IMR-90 (cell line): ENCODE measurements at regions not wholly inside any gene's neighbourhood (a gene's known extent, or its start where the extent isn't known, plus 50 kb on each side); places are given as distances from the start of the nearest gene placed in this dataset.

Experiments used
- ATAC-seq: fragments of 200-7000 bp; cut with Tn5 transposase; 2 replicates; pipeline ENCODE4 v1.9.1; 2020; ENCODE audit warnings: low read depth, mild to moderate bottlenecking, moderate library complexity
- BruUV-seq: library from RNA; stranded (reverse); fragments of 400-500 nt; replicated peaks from 2 replicates; lab custom pipeline; 2021; lab: Mats Ljungman, UMichigan
- CTCF ChIA-PET: fragments of 300-600 bp; formaldehyde crosslinking; extraction: SDS; loops from one replicate; lab custom pipeline; 2021; ENCODE audit warnings: antibody characterized with exemption; lab: Yijun Ruan, JAX
- POLR2A ChIA-PET: fragments of 300-600 bp; sonication (Branson Sonifier 250); formaldehyde crosslinking; loops from one replicate; lab custom pipeline; 2022; ENCODE audit warnings: antibody characterized with exemption; ENCODE audit not compliant: unreplicated experiment; lab: Charles Lee
- DNase-seq: peaks from one replicate; pipeline ENCODE4 v3.0.0; 2013
- H2AFZ ChIP-seq: replicated peaks from 2 replicates; pipeline ENCODE3; 2013; ENCODE audit warnings: low read length, mild to moderate bottlenecking; ENCODE audit not compliant: poor library complexity
- H2AK5ac ChIP-seq: 2 replicates; pipeline ENCODE4 v1.6.1; 2013; ENCODE audit warnings: low read depth, low read length, inconsistent platforms
- H2AK9ac ChIP-seq: replicated peaks from 2 replicates; pipeline ENCODE3; 2013; ENCODE audit warnings: mild to moderate bottlenecking, low read depth, low read length, moderate library complexity; ENCODE audit not compliant: poor library complexity
- H2BK120ac ChIP-seq: 2 replicates; pipeline ENCODE4 v1.6.1; 2013; ENCODE audit warnings: low read depth, low read length, inconsistent platforms
- H2BK15ac ChIP-seq: 3 replicates; pipeline ENCODE4 v1.6.1; 2013; ENCODE audit warnings: low read depth, low read length, inconsistent platforms
- H2BK20ac ChIP-seq: 2 replicates; pipeline ENCODE4 v1.6.1; 2013; ENCODE audit warnings: low read depth, mild to moderate bottlenecking, inconsistent platforms, low read length, moderate library complexity
- H2BK5ac ChIP-seq: 2 replicates; pipeline ENCODE4 v1.6.1; 2013; ENCODE audit warnings: mild to moderate bottlenecking, low read depth, low read length, inconsistent platforms; ENCODE audit not compliant: poor library complexity, severe bottlenecking
- H3K14ac ChIP-seq: replicated peaks from 2 replicates; pipeline ENCODE4 v1.6.1; 2013; ENCODE audit warnings: low read depth, low read length, inconsistent platforms
- H3K18ac ChIP-seq: 2 replicates; pipeline ENCODE4 v1.6.1; 2013; ENCODE audit warnings: low read depth, low read length, control low read depth
- H3K23ac ChIP-seq: 2 replicates; pipeline ENCODE4 v1.6.1; 2013; ENCODE audit warnings: low read depth, low read length, inconsistent platforms
- H3K27ac ChIP-seq: 2 replicates; pipeline ENCODE4 v1.5.1; 2013; ENCODE audit warnings: mild to moderate bottlenecking, control low read depth, low read length; ENCODE audit not compliant: insufficient read depth
- H3K27me3 ChIP-seq: 2 replicates; pipeline ENCODE4 v1.6.1; 2013; ENCODE audit warnings: low read length; ENCODE audit not compliant: control insufficient read depth, insufficient read depth
- H3K36me3 ChIP-seq: 2 replicates; pipeline ENCODE4 v1.6.1; 2013; ENCODE audit warnings: low read length, mixed read lengths; ENCODE audit not compliant: control insufficient read depth, insufficient read depth
- H3K4ac ChIP-seq: 2 replicates; pipeline ENCODE4 v1.6.1; 2013; ENCODE audit warnings: low read depth, low read length, inconsistent platforms
- H3K4me1 ChIP-seq: 2 replicates; pipeline ENCODE4 v1.6.1; 2013; ENCODE audit warnings: low read length, mixed read lengths; ENCODE audit not compliant: control insufficient read depth, insufficient read depth
- H3K4me2 ChIP-seq: 2 replicates; pipeline ENCODE4 v1.6.1; 2013; ENCODE audit warnings: low read depth, mild to moderate bottlenecking, control low read depth, low read length, moderate library complexity
- H3K4me3 ChIP-seq: 2 replicates; pipeline ENCODE4 v1.5.1; 2013; ENCODE audit warnings: low read depth, mild to moderate bottlenecking, control low read depth, low read length, moderate library complexity; ENCODE audit not compliant: insufficient read depth
- H3K56ac ChIP-seq: 2 replicates; pipeline ENCODE4 v1.6.1; 2013; ENCODE audit warnings: low read length, inconsistent platforms; ENCODE audit not compliant: insufficient read depth; ENCODE audit errors: extremely low read depth
- H3K79me1 ChIP-seq, 2 experiments: 2 replicates each; pipeline ENCODE4 v1.6.1; 2013; ENCODE audit warnings: low read length in 2 of 2, inconsistent platforms in 1 of 2, low read depth in 1 of 2
- H3K9ac ChIP-seq: 2 replicates; pipeline ENCODE4 v1.6.1; 2013; ENCODE audit warnings: low read depth, low read length, control low read depth
- H3K9me1 ChIP-seq: 2 replicates; pipeline ENCODE4 v1.6.1; 2013; ENCODE audit warnings: low read length, inconsistent platforms; ENCODE audit not compliant: insufficient read depth
- H3K9me3 ChIP-seq: 2 replicates; pipeline ENCODE4 v1.6.1; 2013; ENCODE audit warnings: low read length; ENCODE audit not compliant: control insufficient read depth, insufficient read depth
- H4K20me1 ChIP-seq: 2 replicates; pipeline ENCODE4 v1.6.1; 2013; ENCODE audit warnings: low read length, inconsistent platforms; ENCODE audit not compliant: insufficient read depth
- H4K5ac ChIP-seq: 2 replicates; pipeline ENCODE4 v1.6.1; 2013; ENCODE audit warnings: mild to moderate bottlenecking, low read depth, low read length, control low read depth
- H4K8ac ChIP-seq, 2 experiments: 2 replicates each; pipeline ENCODE4 v1.6.1; 2013; ENCODE audit warnings: low read depth in 2 of 2, low read length in 2 of 2, control low read depth in 1 of 2, inconsistent platforms in 1 of 2
- H4K91ac ChIP-seq: 2 replicates; pipeline ENCODE4 v1.6.1; 2013; ENCODE audit warnings: low read depth, low read length, inconsistent platforms; ENCODE audit not compliant: insufficient read depth
- MAFK ChIP-seq: IDR thresholded peaks from 2 replicates; pipeline ENCODE4 v1.6.1; 2012; ENCODE audit warnings: low read depth, low read length, improper control_type of control experiment
- RAD21 ChIP-seq: IDR thresholded peaks from 2 replicates; pipeline ENCODE4 v1.6.1; 2012; ENCODE audit warnings: low read length, improper control_type of control experiment
- RFX5 ChIP-seq: IDR thresholded peaks from 2 replicates; pipeline ENCODE4 v1.8.0; 2012; ENCODE audit warnings: low read depth, mild to moderate bottlenecking, low read length, moderate library complexity
- dilution Hi-C: fragments of 300-500 bp; cut with HindIII; formaldehyde crosslinking; loops from one replicate; pipeline ENCODE4 v1.14.3; 2018; ENCODE audit warnings: low sequenced_read_pairs; ENCODE audit not compliant: unreplicated experiment
- in situ Hi-C: fragments of 300-500 bp; cut with MboI; formaldehyde crosslinking; loops from 3 replicates; pipeline ENCODE4 v1.14.3; 2019; ENCODE audit warnings: low sequenced_read_pairs, inconsistent platforms, mixed read lengths
- intact Hi-C: fragments of 100-400 bp; cut with micrococcal nuclease; formaldehyde crosslinking; loops from 2 replicates; pipeline ENCODE4 v1.10.0; 2022

- Histone ChIP-seq H3K36me3 (no peaks in the 10 kb centered on the region), H2AFZ (no peak overlapping the region), H3K4me1 (no peaks in the 10 kb centered on the region), H3K27me3 (no peaks in the 10 kb centered on the region), H3K9me3 (no peaks in the 10 kb centered on the region), H3K79me1 (no peaks in the 10 kb centered on the region), H4K5ac (no peak overlapping the region), H3K9me1 (no peaks in the 10 kb centered on the region), H4K8ac (no peak overlapping the region), H3K4me3 (no peak overlapping the region), H3K56ac (no peak overlapping the region), H4K20me1 (no peaks in the 10 kb centered on the region), H2BK15ac (no peak overlapping the region), H2BK120ac (no peak overlapping the region), H3K18ac (no peak overlapping the region), H3K27ac (no peak overlapping the region), H2BK20ac (no peak overlapping the region), H2BK5ac (no peak overlapping the region), H2AK9ac (no peak overlapping the region), H3K14ac (no peak overlapping the region), H3K23ac (no peak overlapping the region), H3K4me2 (no peak overlapping the region), H2AK5ac (no peak overlapping the region), H3K4ac (no peak overlapping the region), H3K9ac (no peak overlapping the region), H4K91ac (no peak overlapping the region)
- intact Hi-C loops (no loop called here), dilution Hi-C loops (no loop called here), in situ Hi-C loops (no loop called here)
- TF ChIP-seq RFX5 (no peak), MAFK (peak; percentile 37; the same call in 1 of the 2 replicates), RAD21 (no peak)
- ATAC-seq (no peak), DNase-seq (no peak)
- POLR2A ChIA-PET = no interaction called here
- CTCF ChIA-PET = no interaction called here
- no TSS peak for BruUV-seq
Measured at GRCh38 chrX:42886519-42886918, 108.6 kb upstream of the PPP1R2C start.
